ENCODE measurements at regions not wholly inside any gene's neighbourhood (a gene's known extent, or its start where the extent isn't known, plus 50 kb on each side); places are given as distances from the start of the nearest gene placed in this dataset.
A peak's percentile ranks its signal among the peaks of the same experiment; 100 is the strongest.
"Not testable (repeated sequence)": the region's sequence is repeated elsewhere in the genome, so short reads cannot be mapped to it uniquely, and the experiment has no call there.

GRCh38 chr11:49303080-49303479, 94.7 kb upstream of the FOLH1 start:
- DNase-seq = no peak

GRCh38 chr11:49302360-49302759, 94.0 kb upstream of the FOLH1 start:
- DNase-seq = no peak

- not testable (repeated sequence) for DNase-seq
Observed at GRCh38 chr11:49298017-49298416, 89.6 kb upstream of the FOLH1 start.

- not testable (repeated sequence) for DNase-seq
Observed at GRCh38 chr11:49283911-49284310, 75.5 kb upstream of the FOLH1 start.

- peak; percentile 4 for DNase-seq
Observed at GRCh38 chr11:49283282-49283681, 74.9 kb upstream of the FOLH1 start.

GRCh38 chr11:49282125-49282524, 73.7 kb upstream of the FOLH1 start:
- not testable (repeated sequence) for DNase-seq

- not testable (repeated sequence) for DNase-seq
Observed at GRCh38 chr11:49277951-49278350, 69.5 kb upstream of the FOLH1 start.

Data from NCI-H2029 treated with DMSO at 0.1 percent for 48 hours (cell line).